HCT116 (cell line): ENCODE measurements at regions not wholly inside any gene's neighbourhood (a gene's known extent, or its start where the extent isn't known, plus 50 kb on each side); places are given as distances from the start of the nearest gene placed in this dataset.

ENCODE experiments used
- ATF3 ChIP-seq: IDR thresholded peaks from 2 replicates; pipeline ENCODE4 v1.6.1; 2012
- CTCF ChIP-seq, 3 experiments: fragments of 200-600 bp in 1 of 3; sonication (generic) in 1 of 3; IDR thresholded peaks in 2 of 3; conservative IDR thresholded peaks in 1 of 3; 2 replicates each; pipeline ENCODE4 v1.5.1; 2012 to 2017; ENCODE audit warnings: low read depth in 2 of 3, low read length in 2 of 3, antibody characterized with exemption in 1 of 3, borderline replicate concordance in 1 of 3, control low read depth in 1 of 3, mild to moderate bottlenecking in 1 of 3, mixed read lengths in 1 of 3, mixed run types in 1 of 3, moderate library complexity in 1 of 3; ENCODE audit not compliant: insufficient read depth in 1 of 3
- EZH2 ChIP-seq: fragments of 200-600 bp; sonication (generic); IDR thresholded peaks from 2 replicates; pipeline ENCODE4 v1.6.1; 2017; ENCODE audit warnings: antibody characterized with exemption, mixed run types
- JUND ChIP-seq: IDR thresholded peaks from 2 replicates; pipeline ENCODE4 v1.6.1; 2012
- MAX ChIP-seq: IDR thresholded peaks from 2 replicates; pipeline ENCODE4 v1.6.1; 2012
- POLR2A ChIP-seq: IDR thresholded peaks from 2 replicates; pipeline ENCODE4 v1.7.0; 2011; ENCODE audit warnings: borderline replicate concordance; ENCODE audit not compliant: insufficient read depth, insufficient read length; ENCODE audit errors: extremely low read depth
- RAD21 ChIP-seq: IDR thresholded peaks from 2 replicates; pipeline ENCODE4 v1.6.1; 2012; ENCODE audit warnings: low read depth, mild to moderate bottlenecking
- REST ChIP-seq: IDR thresholded peaks from 2 replicates; pipeline ENCODE4 v1.6.1; 2012; ENCODE audit warnings: low read depth
- ZNF274 ChIP-seq: fragments of 200-500 bp; sonication (Bioruptor generic); IDR thresholded peaks from 2 replicates; pipeline ENCODE4 v1.6.1; 2014; ENCODE audit warnings: mild to moderate bottlenecking, low read depth, low read length, inconsistent platforms

- TF ChIP-seq MAX (no peak), CTCF (IDR thresholded peaks at IDR 0.05 in 2 of 3, conservative IDR thresholded peaks at IDR 0.05 in 1 of 3; ENCODE audit: borderline replicate concordance in 1 of 3, insufficient read depth in 1 of 3, low read depth in 2 of 3, low read length in 2 of 3) (no peak), JUND (no peak), REST (no peak), RAD21 (no peak), EZH2 (no peak), POLR2A (no peak), ZNF274 (no peak), ATF3 (no peak)
These were observed 216.4 kb downstream of the LTN1 start for GRCh38 chr21:28776251-28776650.
